BLaER1 treated with 17β-estradiol and CSF1 and Interleukin-3, amounts not matched to agents 10 nM and 100 nM (cell line): ENCODE measurements at regions not wholly inside any gene's neighbourhood (a gene's known extent, or its start where the extent isn't known, plus 50 kb on each side); places are given as distances from the start of the nearest gene placed in this dataset.

Experiments used
- H3K27ac ChIP-seq, 11 experiments: shearing (Covaris generic); formaldehyde crosslinking; 2 replicates each; pipeline ENCODE4 v1.8.1; 2022
- H3K27me3 ChIP-seq, 11 experiments: shearing (Covaris generic); formaldehyde crosslinking; 2 replicates each; pipeline ENCODE4 v1.8.1; 2022
- H3K36me3 ChIP-seq, 11 experiments: shearing (Covaris generic); formaldehyde crosslinking; 2 replicates each; pipeline ENCODE4 v1.8.1; 2022
- H3K4me1 ChIP-seq, 10 experiments: shearing (Covaris generic); formaldehyde crosslinking; 2 replicates each; pipeline ENCODE4 v1.8.1; 2022
- H3K4me2 ChIP-seq, 11 experiments: shearing (Covaris generic); formaldehyde crosslinking; 2 replicates each; pipeline ENCODE4 v1.8.1; 2022
- H3K4me3 ChIP-seq, 10 experiments: shearing (Covaris generic); formaldehyde crosslinking; 2 replicates each; pipeline ENCODE4 v1.8.1; 2022
- H3K9ac ChIP-seq, 11 experiments: shearing (Covaris generic); formaldehyde crosslinking; 2 replicates each; pipeline ENCODE4 v1.8.1; 2022
- H3K9me3 ChIP-seq, 11 experiments: shearing (Covaris generic); formaldehyde crosslinking; replicated peaks in 1 of 11; 2 replicates each; pipeline ENCODE4 v1.8.1; 2022
- H4K20me1 ChIP-seq, 11 experiments: shearing (Covaris generic); formaldehyde crosslinking; 2 replicates each; pipeline ENCODE4 v1.8.1; 2022
- Cebpa-rat ChIP-seq, 11 experiments: shearing (Covaris generic); IDR thresholded peaks; 2 replicates each; pipeline ENCODE4 v1.8.1; 2022

- Histone ChIP-seq H4K20me1 (peaks cover 0 to 4% (median 0%) of the 10 kb centered on the region in 11 experiments; a peak in 1 of 22 replicates), H3K9ac (no peak overlapping the region), H3K27ac (no peak overlapping the region), H3K9me3 (no peaks in the 10 kb centered on the region), H3K36me3 (no peaks in the 10 kb centered on the region), H3K4me2 (no peak overlapping the region), H3K27me3 (peaks cover 99 to 100% (median 100%) of the 10 kb centered on the region in 11 experiments), H3K4me1 (no peaks in the 10 kb centered on the region), H3K4me3 (no peak overlapping the region)
- no peak for TF ChIP-seq Cebpa-rat (IDR thresholded peaks at IDR 0.05)
These were observed 86.7 kb upstream of the PAK3 start for GRCh38 chrX:111009256-111009655.

- Histone ChIP-seq H3K27me3 (peaks cover 99 to 100% (median 100%) of the 10 kb centered on the region in 11 experiments), H3K4me2 (no peak overlapping the region), H3K4me1 (no peaks in the 10 kb centered on the region), H4K20me1 (peaks cover 0 to 4% (median 0%) of the 10 kb centered on the region in 11 experiments; a peak in 1 of 22 replicates), H3K27ac (no peak overlapping the region), H3K9me3 (no peaks in the 10 kb centered on the region), H3K36me3 (no peaks in the 10 kb centered on the region), H3K4me3 (no peak overlapping the region), H3K9ac (no peak overlapping the region)
- no peak for TF ChIP-seq Cebpa-rat (IDR thresholded peaks at IDR 0.05)
These were observed 87.9 kb upstream of the PAK3 start for GRCh38 chrX:111008126-111008525.

DNA sequence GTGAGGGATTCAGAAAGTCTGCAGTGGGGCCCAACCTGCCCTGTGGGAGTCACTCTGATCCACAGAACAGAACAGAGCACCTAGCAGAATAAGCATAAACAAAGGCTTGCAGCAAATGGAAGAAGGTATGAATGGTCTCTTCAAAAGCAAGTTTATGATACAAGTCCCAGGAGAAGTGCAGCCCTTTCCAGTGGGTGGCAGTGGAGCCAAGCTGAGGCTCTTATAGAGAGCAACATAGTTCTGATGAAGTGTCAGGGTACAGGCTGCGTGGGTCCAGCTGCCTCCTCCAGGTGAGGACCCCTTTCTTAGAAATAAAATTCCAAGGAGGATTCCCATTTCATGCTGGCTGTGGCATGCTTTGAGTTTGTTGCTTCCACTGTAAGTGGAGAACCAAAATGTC is 88.8 kb upstream of the PAK3 start:
- Histone ChIP-seq H3K9ac (no peak overlapping the region), H3K4me3 (no peak overlapping the region), H4K20me1 (peaks cover 0 to 4% (median 0%) of the 10 kb centered on the region in 11 experiments; a peak in 1 of 22 replicates), H3K9me3 (no peaks in the 10 kb centered on the region), H3K27me3 (peaks cover 99 to 100% (median 100%) of the 10 kb centered on the region in 11 experiments), H3K4me1 (no peaks in the 10 kb centered on the region), H3K27ac (no peak overlapping the region), H3K4me2 (no peak overlapping the region), H3K36me3 (no peaks in the 10 kb centered on the region)
- TF ChIP-seq Cebpa-rat (IDR thresholded peaks at IDR 0.05): no peak

DNA sequence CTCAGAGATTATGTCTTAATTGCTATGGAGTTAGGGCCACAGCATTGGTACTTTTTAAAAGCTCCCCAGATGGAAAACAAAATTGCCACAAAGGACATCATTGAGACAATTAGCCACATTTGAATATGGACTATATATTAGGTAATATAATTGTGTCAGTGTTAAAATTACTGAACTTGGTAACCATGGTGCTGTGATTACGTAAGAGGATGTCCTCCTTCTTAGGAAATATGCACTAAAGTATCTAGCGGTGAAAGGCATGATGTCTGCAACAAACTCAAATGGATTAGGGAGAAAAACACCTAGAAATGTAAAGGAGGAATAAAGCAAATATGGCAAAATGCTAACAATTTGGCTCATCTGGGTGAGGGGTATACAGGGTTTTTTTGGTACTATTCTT is 89.9 kb upstream of the PAK3 start:
- H3K27me3 ChIP-seq: peaks cover 94 to 100% (median 100%) of the 10 kb centered on the region in 11 experiments
- H4K20me1 ChIP-seq: peaks cover 0 to 4% (median 0%) of the 10 kb centered on the region in 11 experiments; a peak in 1 of 22 replicates
- H3K4me1 ChIP-seq: no peaks in the 10 kb centered on the region; a peak in 1 of 20 replicates
- no peak overlapping the region for H3K4me2 ChIP-seq
- no peaks in the 10 kb centered on the region for H3K36me3 ChIP-seq
- no peak for TF ChIP-seq Cebpa-rat (IDR thresholded peaks at IDR 0.05)
- no peak overlapping the region for H3K4me3 ChIP-seq
- no peak overlapping the region for H3K9ac ChIP-seq
- H3K9me3 ChIP-seq: no peaks in the 10 kb centered on the region
- no peak overlapping the region for H3K27ac ChIP-seq

DNA sequence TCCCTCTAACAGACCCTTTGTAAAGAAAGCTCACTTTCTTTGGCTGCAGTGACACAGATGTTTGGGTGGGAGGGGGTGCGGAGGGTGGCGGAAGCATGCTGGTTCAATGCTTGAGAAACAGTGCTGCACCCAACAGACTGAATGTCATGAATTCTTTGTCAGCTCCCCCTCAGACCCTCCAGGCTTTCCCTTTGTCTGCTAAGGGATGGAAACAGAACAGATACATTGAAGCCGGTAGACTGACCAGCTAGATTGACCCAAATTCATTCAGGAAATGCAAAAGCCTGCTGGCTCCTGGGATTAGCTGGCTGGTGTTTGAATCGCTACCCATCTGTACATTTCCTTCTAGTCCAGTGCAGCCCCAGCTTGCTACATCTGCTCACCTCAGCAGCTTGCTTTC is 90.8 kb upstream of the PAK3 start:
- Histone ChIP-seq H3K4me3 (no peak overlapping the region), H3K27me3 (peaks cover 94 to 100% (median 100%) of the 10 kb centered on the region in 11 experiments), H3K9ac (no peak overlapping the region), H3K4me1 (no peaks in the 10 kb centered on the region; a peak in 1 of 20 replicates), H3K9me3 (no peaks in the 10 kb centered on the region), H4K20me1 (peaks cover 0 to 4% (median 0%) of the 10 kb centered on the region in 11 experiments; a peak in 1 of 22 replicates), H3K4me2 (no peak overlapping the region), H3K27ac (no peak overlapping the region), H3K36me3 (no peaks in the 10 kb centered on the region)
- no peak for TF ChIP-seq Cebpa-rat (IDR thresholded peaks at IDR 0.05)

GRCh38 chrX:111003118-111003517 is 92.9 kb upstream of the PAK3 start:
- no peak for TF ChIP-seq Cebpa-rat (IDR thresholded peaks at IDR 0.05)
- H4K20me1 ChIP-seq: peaks cover 0 to 4% (median 0%) of the 10 kb centered on the region in 11 experiments; a peak in 1 of 22 replicates
- no peaks in the 10 kb centered on the region for H3K36me3 ChIP-seq
- H3K9ac ChIP-seq: no peak overlapping the region
- H3K27ac ChIP-seq: no peak overlapping the region
- no peaks in the 10 kb centered on the region; a peak in 1 of 20 replicates for H3K4me1 ChIP-seq
- H3K4me3 ChIP-seq: no peak overlapping the region
- peaks cover 87 to 100% (median 96%) of the 10 kb centered on the region in 11 experiments for H3K27me3 ChIP-seq
- H3K4me2 ChIP-seq: no peak overlapping the region
- no peaks in the 10 kb centered on the region; a peak in 1 of 22 replicates for H3K9me3 ChIP-seq

DNA sequence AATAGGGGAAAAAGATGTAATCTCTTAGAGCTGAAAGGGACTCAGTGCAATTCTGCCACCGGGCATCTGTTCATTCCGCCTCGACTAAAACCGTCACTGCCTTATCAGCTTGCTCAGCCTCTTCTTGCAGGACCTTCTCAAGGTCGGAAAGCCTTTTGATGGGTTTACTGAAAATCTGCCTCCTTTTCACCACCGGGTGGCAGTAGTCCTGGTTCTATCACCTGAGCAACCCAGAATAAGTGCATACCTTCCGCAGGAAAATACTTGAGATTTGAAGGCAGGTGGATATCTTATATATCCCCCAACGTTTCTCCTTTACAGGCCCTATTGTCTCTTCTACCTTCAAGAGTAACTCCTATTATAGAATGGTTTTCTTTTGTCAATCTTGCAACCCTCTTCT is 103.4 kb upstream of the PAK3 start:
- H3K36me3 ChIP-seq: no peaks in the 10 kb centered on the region
- H3K4me3 ChIP-seq: no peak overlapping the region
- H3K9ac ChIP-seq: no peak overlapping the region
- no peak overlapping the region for H3K27ac ChIP-seq
- H3K9me3 ChIP-seq: no peaks in the 10 kb centered on the region
- H4K20me1 ChIP-seq: peaks cover 0 to 7% (median 0%) of the 10 kb centered on the region in 11 experiments; a peak in 3 of 22 replicates
- no peak for TF ChIP-seq Cebpa-rat (IDR thresholded peaks at IDR 0.05)
- H3K4me1 ChIP-seq: no peaks in the 10 kb centered on the region
- peaks cover 80 to 100% (median 98%) of the 10 kb centered on the region in 11 experiments for H3K27me3 ChIP-seq
- no peak overlapping the region for H3K4me2 ChIP-seq

- Histone ChIP-seq H3K4me3 (no peak overlapping the region), H4K20me1 (peaks cover 0 to 7% (median 0%) of the 10 kb centered on the region in 11 experiments; a peak in 3 of 22 replicates), H3K9me3 (no peaks in the 10 kb centered on the region), H3K27me3 (peaks cover 85 to 100% (median 98%) of the 10 kb centered on the region in 11 experiments), H3K4me1 (no peaks in the 10 kb centered on the region), H3K27ac (no peak overlapping the region), H3K4me2 (no peak overlapping the region), H3K9ac (no peak overlapping the region), H3K36me3 (no peaks in the 10 kb centered on the region)
- no peak for TF ChIP-seq Cebpa-rat (IDR thresholded peaks at IDR 0.05)
These were observed 106.1 kb upstream of the PAK3 start for GRCh38 chrX:110989869-110990268.

DNA sequence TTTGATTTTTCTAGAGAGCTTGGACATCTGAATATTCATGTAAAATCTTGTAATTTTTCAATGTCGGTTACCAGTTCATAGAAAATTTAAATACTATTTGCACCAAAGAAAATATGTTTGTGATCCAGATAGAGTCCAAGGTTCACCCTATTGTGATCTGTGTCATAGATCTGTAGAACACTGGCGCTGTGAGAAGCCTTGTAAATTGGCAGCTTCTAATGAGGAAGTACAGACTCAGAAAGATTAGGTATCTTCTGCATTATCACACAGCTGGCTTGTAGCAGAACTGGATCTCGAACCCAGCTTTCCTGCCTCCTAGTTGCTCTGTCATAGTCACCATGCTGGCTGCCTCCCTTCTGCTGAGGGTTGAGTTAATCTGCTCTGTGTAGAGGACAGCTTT is 106.5 kb upstream of the PAK3 start:
- Histone ChIP-seq H3K36me3 (no peaks in the 10 kb centered on the region), H3K27me3 (peaks cover 85 to 100% (median 98%) of the 10 kb centered on the region in 11 experiments), H4K20me1 (peaks cover 0 to 7% (median 0%) of the 10 kb centered on the region in 11 experiments; a peak in 3 of 22 replicates), H3K4me3 (no peak overlapping the region), H3K9ac (no peak overlapping the region), H3K4me1 (no peaks in the 10 kb centered on the region), H3K9me3 (no peaks in the 10 kb centered on the region), H3K4me2 (no peak overlapping the region), H3K27ac (no peak overlapping the region)
- TF ChIP-seq Cebpa-rat (IDR thresholded peaks at IDR 0.05): no peak

- Histone ChIP-seq H3K9ac (no peak overlapping the region), H3K36me3 (no peaks in the 10 kb centered on the region), H3K9me3 (no peaks in the 10 kb centered on the region), H3K27me3 (peaks cover 84 to 100% (median 98%) of the 10 kb centered on the region in 11 experiments), H4K20me1 (peaks cover 0 to 2% (median 0%) of the 10 kb centered on the region in 11 experiments; a peak in 2 of 22 replicates), H3K4me1 (no peaks in the 10 kb centered on the region), H3K27ac (no peak overlapping the region), H3K4me3 (no peak overlapping the region), H3K4me2 (no peak overlapping the region)
- TF ChIP-seq Cebpa-rat (IDR thresholded peaks at IDR 0.05): no peak
These were observed 108.7 kb upstream of the PAK3 start for GRCh38 chrX:110987292-110987691.
